ENCODE measurements at regions not wholly inside any gene's neighbourhood (a gene's known extent, or its start where the extent isn't known, plus 50 kb on each side); places are given as distances from the start of the nearest gene placed in this dataset.

- peak; percentile 54 for DNase-seq (ENCODE audit: low spot score)
These were observed 826.7 kb downstream of the TYW1 start for GRCh38 chr7:67823345-67823744.

GRCh38 chr7:67825356-67825755 lies 828.7 kb downstream of the TYW1 start:
- no peak for DNase-seq (ENCODE audit: low spot score)

- DNase-seq (ENCODE audit: low spot score), result no peak
These were observed 845.3 kb downstream of the TYW1 start for GRCh38 chr7:67841896-67842295.

- no peak for DNase-seq (ENCODE audit: low spot score)
These were observed 845.9 kb downstream of the TYW1 start for GRCh38 chr7:67842571-67842970.

- no peak for DNase-seq (ENCODE audit: low spot score)
These were observed 846.5 kb downstream of the TYW1 start for GRCh38 chr7:67843001-67843565.

- no peak for DNase-seq (ENCODE audit: low spot score)
These were observed 847.0 kb downstream of the TYW1 start for GRCh38 chr7:67843615-67844014.

- no peak for DNase-seq (ENCODE audit: low spot score)
These were observed 850.6 kb downstream of the TYW1 start for GRCh38 chr7:67847092-67847787.

- DNase-seq (ENCODE audit: low spot score), result no peak
These were observed 857.9 kb downstream of the TYW1 start for GRCh38 chr7:67854221-67855178.

- DNase-seq (ENCODE audit: low spot score), result no peak
These were observed 858.7 kb downstream of the TYW1 start for GRCh38 chr7:67855322-67855721.

GRCh38 chr7:67856046-67856445 lies 859.4 kb downstream of the TYW1 start:
- DNase-seq (ENCODE audit: low spot score), result no peak

- DNase-seq (ENCODE audit: low spot score), result no peak
These were observed 861.1 kb downstream of the TYW1 start for GRCh38 chr7:67857698-67858097.

- DNase-seq (ENCODE audit: low spot score), result no peak
These were observed 862.3 kb downstream of the TYW1 start for GRCh38 chr7:67858931-67859330.

- no peak for DNase-seq (ENCODE audit: low spot score)
These were observed 867.3 kb downstream of the TYW1 start for GRCh38 chr7:67863911-67864310.

- no peak for DNase-seq (ENCODE audit: low spot score)
These were observed 869.4 kb downstream of the TYW1 start for GRCh38 chr7:67866054-67866453.

- no peak for DNase-seq (ENCODE audit: low spot score)
These were observed 870.2 kb downstream of the TYW1 start for GRCh38 chr7:67866812-67867211.

GRCh38 chr7:67870396-67870795 lies 873.8 kb downstream of the TYW1 start:
- DNase-seq (ENCODE audit: low spot score), result no peak

GRCh38 chr7:67875558-67875957 lies 878.9 kb downstream of the TYW1 start:
- no peak for DNase-seq (ENCODE audit: low spot score)

GRCh38 chr7:67878808-67879207 lies 882.2 kb downstream of the TYW1 start:
- DNase-seq (ENCODE audit: low spot score), result no peak

GRCh38 chr7:67882843-67883242 lies 886.2 kb downstream of the TYW1 start:
- no peak for DNase-seq (ENCODE audit: low spot score)

- no peak for DNase-seq (ENCODE audit: low spot score)
These were observed 893.7 kb downstream of the TYW1 start for GRCh38 chr7:67890316-67890715.

GRCh38 chr7:67894746-67895145 lies 898.1 kb downstream of the TYW1 start:
- no peak for DNase-seq (ENCODE audit: low spot score)

- no peak for DNase-seq (ENCODE audit: low spot score)
These were observed 900.1 kb downstream of the TYW1 start for GRCh38 chr7:67896721-67897120.

- no peak for DNase-seq (ENCODE audit: low spot score)
These were observed 903.8 kb downstream of the TYW1 start for GRCh38 chr7:67900456-67900855.

Data from ureter (tissue), 1 donor.